BE2C (cell line): ENCODE measurements at regions not wholly inside any gene's neighbourhood (a gene's known extent, or its start where the extent isn't known, plus 50 kb on each side); places are given as distances from the start of the nearest gene placed in this dataset.
"Not testable (repeated sequence)": the region's sequence is repeated elsewhere in the genome, so short reads cannot be mapped to it uniquely, and the experiment has no call there.

Experiments
- DNase-seq: peaks from one replicate; pipeline ENCODE4 v3.0.0-alpha.2; 2020
- H3K27me3 ChIP-seq: fragments of 250-450 bp; sonication (Bioruptor Pico); 2 replicates; pipeline ENCODE4 v1.5.1; 2020; ENCODE audit warnings: mild to moderate bottlenecking
- H3K36me3 ChIP-seq: fragments of 250-450 bp; sonication (Bioruptor Pico); 2 replicates; pipeline ENCODE4 v1.5.1; 2020; ENCODE audit warnings: mild to moderate bottlenecking
- H3K4me1 ChIP-seq: fragments of 250-450 bp; sonication (Bioruptor Pico); 2 replicates; pipeline ENCODE4 v1.5.1; 2020
- H3K4me3 ChIP-seq: 2 replicates; pipeline ENCODE4 v1.5.1; 2011; ENCODE audit warnings: low read depth, low read length
- H3K9me3 ChIP-seq: fragments of 250-450 bp; sonication (Bioruptor Pico); 2 replicates; pipeline ENCODE4 v1.5.1; 2020
- TF ChIP-seq, protein P1 (sequence below): IDR thresholded peaks from 2 replicates; pipeline ENCODE4 v1.5.1; 2012; ENCODE audit warnings: mild to moderate bottlenecking, low read depth, low read length

DNA sequence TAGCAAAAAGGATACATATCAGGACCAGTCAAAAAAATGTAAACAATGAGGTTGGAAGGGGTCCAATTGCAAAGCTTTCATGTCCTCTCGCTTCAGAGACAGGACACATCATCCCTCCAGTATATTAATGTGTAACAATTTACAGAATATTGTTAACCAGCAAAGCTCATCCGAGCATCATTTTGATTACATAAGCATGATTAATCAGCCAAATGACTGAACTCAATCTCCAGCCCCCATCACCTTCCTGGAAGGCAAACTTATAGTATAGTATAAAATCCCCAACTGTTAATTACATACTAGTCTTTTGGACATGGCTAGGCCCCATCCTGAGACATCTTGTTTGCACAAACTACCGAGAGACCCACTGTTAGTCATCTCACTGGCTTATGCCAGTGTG is 77.6 kb upstream of the TRAM1L1 start:
- Histone ChIP-seq H3K4me1 (no peaks in the 10 kb centered on the region), H3K4me3 (no peak overlapping the region), H3K27me3 (no peaks in the 10 kb centered on the region), H3K36me3 (no peaks in the 10 kb centered on the region), H3K9me3 (no peaks in the 10 kb centered on the region)
- no peak for DNase-seq
- TF ChIP-seq, protein P1, sequence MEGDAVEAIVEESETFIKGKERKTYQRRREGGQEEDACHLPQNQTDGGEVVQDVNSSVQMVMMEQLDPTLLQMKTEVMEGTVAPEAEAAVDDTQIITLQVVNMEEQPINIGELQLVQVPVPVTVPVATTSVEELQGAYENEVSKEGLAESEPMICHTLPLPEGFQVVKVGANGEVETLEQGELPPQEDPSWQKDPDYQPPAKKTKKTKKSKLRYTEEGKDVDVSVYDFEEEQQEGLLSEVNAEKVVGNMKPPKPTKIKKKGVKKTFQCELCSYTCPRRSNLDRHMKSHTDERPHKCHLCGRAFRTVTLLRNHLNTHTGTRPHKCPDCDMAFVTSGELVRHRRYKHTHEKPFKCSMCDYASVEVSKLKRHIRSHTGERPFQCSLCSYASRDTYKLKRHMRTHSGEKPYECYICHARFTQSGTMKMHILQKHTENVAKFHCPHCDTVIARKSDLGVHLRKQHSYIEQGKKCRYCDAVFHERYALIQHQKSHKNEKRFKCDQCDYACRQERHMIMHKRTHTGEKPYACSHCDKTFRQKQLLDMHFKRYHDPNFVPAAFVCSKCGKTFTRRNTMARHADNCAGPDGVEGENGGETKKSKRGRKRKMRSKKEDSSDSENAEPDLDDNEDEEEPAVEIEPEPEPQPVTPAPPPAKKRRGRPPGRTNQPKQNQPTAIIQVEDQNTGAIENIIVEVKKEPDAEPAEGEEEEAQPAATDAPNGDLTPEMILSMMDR, result no peak

DNA sequence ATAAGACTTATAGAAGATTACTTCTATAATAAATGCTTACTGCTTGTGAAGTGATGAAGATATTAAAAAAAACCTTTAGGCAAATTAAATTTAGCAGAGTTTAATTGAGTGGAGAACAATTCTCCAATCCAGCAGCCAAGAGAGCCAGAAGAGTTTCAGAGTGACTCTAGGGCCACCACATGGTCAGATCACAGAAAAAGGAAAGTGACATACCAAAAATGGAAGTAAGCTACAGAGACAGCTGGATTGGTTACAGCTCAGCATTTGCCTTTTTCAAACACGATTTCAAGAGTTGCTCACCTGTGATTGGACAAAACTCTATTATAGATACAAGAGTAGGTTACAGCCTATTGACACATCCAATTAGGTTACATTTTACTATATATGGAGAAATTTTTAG is 79.0 kb upstream of the TRAM1L1 start:
- no peak overlapping the region for H3K4me3 ChIP-seq
- H3K36me3 ChIP-seq, result no peaks in the 10 kb centered on the region
- no peaks in the 10 kb centered on the region for H3K4me1 ChIP-seq
- H3K9me3 ChIP-seq, result no peaks in the 10 kb centered on the region
- no peaks in the 10 kb centered on the region for H3K27me3 ChIP-seq
- TF ChIP-seq, protein P1, result peak; percentile 37
- no peak for DNase-seq

DNA sequence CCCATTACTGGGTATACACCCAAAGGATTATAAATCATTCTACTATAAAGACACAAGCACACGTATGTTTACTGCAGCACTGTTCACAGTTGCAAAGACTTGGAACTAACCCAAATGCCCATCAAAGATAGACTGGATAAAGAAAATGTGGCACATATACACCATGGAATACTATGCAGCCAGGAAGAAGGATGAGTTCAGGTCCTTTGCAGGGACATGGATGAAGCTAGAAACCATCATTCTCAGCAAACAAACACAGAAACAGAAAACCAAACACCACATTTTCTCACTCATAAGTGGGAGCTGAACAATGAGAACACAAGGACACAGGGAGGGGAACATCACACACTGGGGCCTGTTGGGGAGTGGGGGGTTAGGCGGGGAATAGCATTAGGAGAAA is 90.0 kb upstream of the TRAM1L1 start:
- not testable (repeated sequence) for H3K4me1 ChIP-seq, H3K4me3 ChIP-seq, H3K9me3 ChIP-seq, DNase-seq, H3K27me3 ChIP-seq, H3K36me3 ChIP-seq

DNA sequence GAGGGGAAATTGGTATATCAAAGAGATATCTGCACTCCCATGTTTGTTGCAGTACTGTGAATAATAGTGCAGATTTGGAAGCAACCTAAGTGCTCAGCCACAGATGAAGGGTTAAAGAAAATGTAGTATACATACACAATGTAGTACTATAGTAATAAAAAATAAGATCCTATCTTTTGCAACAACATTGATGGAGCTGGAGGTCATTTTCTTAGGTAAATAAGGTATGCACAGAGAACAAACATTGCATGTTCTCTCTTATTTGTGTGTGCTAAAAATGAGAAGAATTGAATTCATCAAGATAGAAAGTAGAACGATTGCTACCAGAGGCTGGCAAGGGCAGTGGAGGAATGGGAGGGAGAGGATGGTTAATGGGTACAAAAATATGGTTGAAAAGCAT is 117.9 kb upstream of the TRAM1L1 start:
- no peaks in the 10 kb centered on the region for H3K4me1 ChIP-seq
- DNase-seq, result no peak
- H3K27me3 ChIP-seq, result no peaks in the 10 kb centered on the region
- TF ChIP-seq, protein P1, result no peak
- H3K36me3 ChIP-seq, result no peaks in the 10 kb centered on the region
- H3K4me3 ChIP-seq, result no peak overlapping the region
- H3K9me3 ChIP-seq, result no peaks in the 10 kb centered on the region

DNA sequence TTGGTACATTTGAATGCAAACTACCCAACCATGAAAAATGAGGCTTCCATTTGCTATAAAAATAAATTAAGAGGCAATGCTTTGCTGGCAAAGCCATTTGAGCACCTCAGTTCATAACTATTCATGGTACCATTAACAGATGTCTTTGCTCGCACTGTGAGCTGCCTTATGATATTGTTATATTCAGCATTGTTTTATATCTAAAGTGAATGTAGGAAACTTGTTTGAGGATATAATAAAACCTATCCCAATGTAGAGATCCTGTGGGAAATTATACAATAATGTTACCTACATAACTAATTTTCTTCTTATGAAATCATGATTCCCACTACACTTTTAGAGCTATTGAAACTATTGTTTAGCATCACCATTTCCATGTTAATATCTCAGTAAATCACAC is 125.2 kb upstream of the TRAM1L1 start:
- Histone ChIP-seq H3K9me3 (no peaks in the 10 kb centered on the region), H3K27me3 (no peaks in the 10 kb centered on the region)

DNA sequence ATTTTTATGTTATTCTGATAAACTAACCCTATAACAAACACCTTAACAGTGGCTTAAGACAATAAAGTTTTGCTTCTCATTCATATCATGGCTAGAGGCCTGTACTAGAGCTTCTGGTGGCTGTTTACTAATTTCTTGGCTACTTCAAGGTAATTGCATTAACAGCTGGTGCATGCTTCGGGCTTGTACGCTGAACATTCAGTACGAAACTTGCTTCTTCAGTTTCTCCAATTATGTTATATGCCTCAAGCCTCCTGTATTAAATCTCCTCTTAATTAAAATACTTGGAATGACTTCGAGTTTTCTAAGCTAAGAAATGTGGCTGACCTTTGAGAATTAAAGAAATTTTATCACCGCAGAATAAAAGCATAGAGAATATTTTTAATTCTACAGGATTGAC is 138.9 kb upstream of the TRAM1L1 start:
- H3K27me3 ChIP-seq, result no peaks in the 10 kb centered on the region
- H3K36me3 ChIP-seq, result no peaks in the 10 kb centered on the region
- TF ChIP-seq, protein P1, result no peak
- H3K4me3 ChIP-seq, result no peak overlapping the region
- no peak for DNase-seq
- H3K4me1 ChIP-seq, result no peaks in the 10 kb centered on the region
- H3K9me3 ChIP-seq, result no peaks in the 10 kb centered on the region

More for the DNA sequence above, 125.2 kb upstream of the TRAM1L1 start:
- no peaks in the 10 kb centered on the region for H3K4me1 ChIP-seq
- H3K4me3 ChIP-seq, result no peak overlapping the region
- no peak for DNase-seq
- TF ChIP-seq, protein P1, result no peak
- H3K36me3 ChIP-seq, result no peaks in the 10 kb centered on the region

DNA sequence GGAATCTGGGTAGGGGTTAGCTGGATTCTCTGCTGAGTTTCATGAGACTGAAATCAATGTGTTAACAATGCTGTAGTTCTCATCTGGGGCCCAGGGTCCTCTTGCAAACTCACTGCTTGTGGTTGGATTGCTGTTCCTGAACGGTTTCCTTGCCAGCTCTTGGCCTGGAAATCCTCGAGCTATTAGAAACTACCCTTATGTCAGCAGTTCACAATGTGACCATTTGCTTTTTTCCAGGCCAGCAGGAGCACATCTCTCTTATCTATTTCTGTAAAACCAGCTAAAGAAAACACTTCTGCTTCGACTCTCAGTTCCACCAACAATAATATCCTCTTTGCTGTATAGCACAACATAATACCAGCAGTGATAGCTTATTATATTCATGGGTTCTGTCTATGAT is 140.1 kb upstream of the TRAM1L1 start:
- H3K36me3 ChIP-seq, result no peaks in the 10 kb centered on the region
- H3K4me3 ChIP-seq, result no peak overlapping the region
- peaks cover 3% of the 10 kb centered on the region; the same call in 1 of the 2 replicates for H3K4me1 ChIP-seq
- H3K27me3 ChIP-seq, result no peaks in the 10 kb centered on the region
- no peaks in the 10 kb centered on the region for H3K9me3 ChIP-seq
- peak; percentile 21 for DNase-seq
- TF ChIP-seq, protein P1, result no peak
